ENCODE measurements at regions not wholly inside any gene's neighbourhood (a gene's known extent, or its start where the extent isn't known, plus 50 kb on each side); places are given as distances from the start of the nearest gene placed in this dataset.

- TF ChIP-seq TAF1 (IDR thresholded peaks at IDR 0.05; ENCODE audit: low read depth, low read length) (no peak), SPI1 (IDR thresholded peaks at IDR 0.05; ENCODE audit: low read depth, low read length) (no peak), PAX5 (IDR thresholded peaks at IDR 0.05; ENCODE audit: insufficient read depth, low read length, severe bottlenecking) (no peak), POLR2A (IDR thresholded peaks at IDR 0.05; ENCODE audit: low read depth, low read length) (no peak), POU2F2 (IDR thresholded peaks at IDR 0.05; ENCODE audit: low read depth, low read length) (no peak), POLR2AphosphoS5 (IDR thresholded peaks at IDR 0.05; ENCODE audit: low read depth, low read length) (no peak)
- no peak for FAIRE-seq
- DNase-seq (ENCODE audit: insufficient read length, low spot score), result no peak
Measured at GRCh38 chr4:129353490-129353889, 257.5 kb downstream of the C4orf33 start.

DNA sequence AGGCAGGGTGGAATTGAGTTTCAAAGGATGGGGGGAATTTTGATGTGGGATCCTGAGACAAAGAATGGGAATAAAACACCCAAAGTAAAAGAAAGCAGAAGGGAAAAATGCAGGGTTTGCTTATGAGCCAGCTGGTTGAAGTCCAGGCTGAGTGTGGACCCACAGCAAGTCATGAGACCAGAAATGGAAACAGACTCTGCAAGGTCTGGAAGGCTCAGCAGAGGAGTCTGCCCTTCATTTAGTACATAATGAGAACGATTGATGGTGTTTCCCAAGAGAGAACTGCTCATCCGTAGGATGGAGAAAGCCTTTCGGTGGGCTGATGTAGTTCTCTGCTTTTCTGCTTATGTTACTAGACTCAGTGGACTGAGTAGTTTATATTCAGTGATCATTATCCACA lies 259.1 kb downstream of the C4orf33 start:
- FAIRE-seq (no peak), DNase-seq (ENCODE audit: insufficient read length, low spot score) (no peak)
- TF ChIP-seq TAF1 (IDR thresholded peaks at IDR 0.05; ENCODE audit: low read depth, low read length) (no peak), POU2F2 (IDR thresholded peaks at IDR 0.05; ENCODE audit: low read depth, low read length) (no peak), POLR2A (IDR thresholded peaks at IDR 0.05; ENCODE audit: low read depth, low read length) (no peak), POLR2AphosphoS5 (IDR thresholded peaks at IDR 0.05; ENCODE audit: low read depth, low read length) (no peak), PAX5 (IDR thresholded peaks at IDR 0.05; ENCODE audit: insufficient read depth, low read length, severe bottlenecking) (no peak), SPI1 (IDR thresholded peaks at IDR 0.05; ENCODE audit: low read depth, low read length) (no peak)

- TF ChIP-seq SPI1 (IDR thresholded peaks at IDR 0.05; ENCODE audit: low read depth, low read length) (no peak), POLR2AphosphoS5 (IDR thresholded peaks at IDR 0.05; ENCODE audit: low read depth, low read length) (no peak), PAX5 (IDR thresholded peaks at IDR 0.05; ENCODE audit: insufficient read depth, low read length, severe bottlenecking) (no peak), POLR2A (IDR thresholded peaks at IDR 0.05; ENCODE audit: low read depth, low read length) (no peak), TAF1 (IDR thresholded peaks at IDR 0.05; ENCODE audit: low read depth, low read length) (no peak), POU2F2 (IDR thresholded peaks at IDR 0.05; ENCODE audit: low read depth, low read length) (no peak)
- DNase-seq (ENCODE audit: insufficient read length, low spot score) (no peak), FAIRE-seq (no peak)
Measured at GRCh38 chr4:129355516-129355915, 259.6 kb downstream of the C4orf33 start.

DNA sequence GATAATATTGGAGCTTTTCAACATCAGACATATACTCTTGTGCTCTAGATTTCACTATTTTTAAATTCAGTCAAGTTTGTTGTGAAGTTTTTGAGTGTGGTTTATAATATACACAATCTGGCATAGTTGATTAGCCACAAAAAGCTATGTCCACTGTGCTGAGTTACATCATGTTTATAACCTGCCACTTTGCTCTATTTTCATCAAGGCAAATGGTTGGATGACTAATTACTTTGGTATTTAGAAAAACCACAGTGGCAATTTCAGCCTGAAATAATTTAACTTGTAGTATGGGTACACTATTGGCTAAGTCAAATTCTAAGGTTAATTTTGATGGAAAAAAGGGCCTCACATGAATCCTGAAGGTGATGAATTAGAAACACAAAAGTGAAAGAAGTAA lies 262.6 kb downstream of the C4orf33 start:
- TF ChIP-seq POLR2A (IDR thresholded peaks at IDR 0.05; ENCODE audit: low read depth, low read length), result no peak
- TF ChIP-seq POU2F2 (IDR thresholded peaks at IDR 0.05; ENCODE audit: low read depth, low read length), result no peak
- no peak for TF ChIP-seq TAF1 (IDR thresholded peaks at IDR 0.05; ENCODE audit: low read depth, low read length)
- no peak for TF ChIP-seq SPI1 (IDR thresholded peaks at IDR 0.05; ENCODE audit: low read depth, low read length)
- no peak for TF ChIP-seq POLR2AphosphoS5 (IDR thresholded peaks at IDR 0.05; ENCODE audit: low read depth, low read length)
- no peak for TF ChIP-seq PAX5 (IDR thresholded peaks at IDR 0.05; ENCODE audit: insufficient read depth, low read length, severe bottlenecking)
- no peak for DNase-seq (ENCODE audit: insufficient read length, low spot score)
- no peak for FAIRE-seq

- TF ChIP-seq PAX5 (IDR thresholded peaks at IDR 0.05; ENCODE audit: insufficient read depth, low read length, severe bottlenecking) (no peak), POU2F2 (IDR thresholded peaks at IDR 0.05; ENCODE audit: low read depth, low read length) (no peak), POLR2AphosphoS5 (IDR thresholded peaks at IDR 0.05; ENCODE audit: low read depth, low read length) (no peak), SPI1 (IDR thresholded peaks at IDR 0.05; ENCODE audit: low read depth, low read length) (no peak), TAF1 (IDR thresholded peaks at IDR 0.05; ENCODE audit: low read depth, low read length) (no peak), POLR2A (IDR thresholded peaks at IDR 0.05; ENCODE audit: low read depth, low read length) (no peak)
- FAIRE-seq (no peak), DNase-seq (ENCODE audit: insufficient read length, low spot score) (no peak)
Measured at GRCh38 chr4:129359461-129359860, 263.5 kb downstream of the C4orf33 start.

DNA sequence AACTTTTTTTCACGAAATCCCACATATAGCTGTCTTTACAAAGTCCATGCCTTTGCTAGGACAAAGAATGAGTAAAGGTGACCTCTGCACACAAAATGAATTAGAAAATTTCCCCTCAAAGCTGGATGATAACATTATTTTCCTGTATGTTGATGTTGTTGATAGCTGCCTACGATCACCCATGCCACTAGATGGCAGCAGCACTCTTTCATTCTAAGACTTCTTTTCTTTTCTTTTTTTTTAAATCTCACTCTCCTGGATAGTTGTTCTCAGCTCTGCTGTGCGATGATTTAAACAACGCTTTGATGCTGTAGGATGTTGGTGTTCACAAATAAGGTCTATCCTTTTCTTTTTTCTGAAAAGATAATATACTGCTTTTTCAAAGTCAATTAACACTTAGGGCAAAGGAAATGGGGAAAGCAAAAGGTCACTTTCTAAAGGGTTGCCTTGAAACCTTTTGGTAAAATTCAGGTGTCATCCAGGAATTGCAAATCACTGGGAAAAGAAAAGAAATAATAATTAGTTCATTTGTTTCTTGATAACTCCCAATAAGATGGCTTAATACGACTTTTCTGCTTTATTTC lies 266.8 kb downstream of the C4orf33 start:
- DNase-seq (ENCODE audit: insufficient read length, low spot score) (peak; percentile 20), FAIRE-seq (peak; percentile 84)
- TF ChIP-seq SPI1 (IDR thresholded peaks at IDR 0.05; ENCODE audit: low read depth, low read length) (no peak), POLR2AphosphoS5 (IDR thresholded peaks at IDR 0.05; ENCODE audit: low read depth, low read length) (no peak), POU2F2 (IDR thresholded peaks at IDR 0.05; ENCODE audit: low read depth, low read length) (no peak), POLR2A (IDR thresholded peaks at IDR 0.05; ENCODE audit: low read depth, low read length) (no peak), PAX5 (IDR thresholded peaks at IDR 0.05; ENCODE audit: insufficient read depth, low read length, severe bottlenecking) (no peak), TAF1 (IDR thresholded peaks at IDR 0.05; ENCODE audit: low read depth, low read length) (no peak)

GRCh38 chr4:129364747-129365452 lies 268.9 kb downstream of the C4orf33 start:
- TF ChIP-seq POLR2A (IDR thresholded peaks at IDR 0.05; ENCODE audit: low read depth, low read length), result no peak
- TF ChIP-seq POU2F2 (IDR thresholded peaks at IDR 0.05; ENCODE audit: low read depth, low read length), result no peak
- no peak for TF ChIP-seq SPI1 (IDR thresholded peaks at IDR 0.05; ENCODE audit: low read depth, low read length)
- no peak for TF ChIP-seq TAF1 (IDR thresholded peaks at IDR 0.05; ENCODE audit: low read depth, low read length)
- no peak for TF ChIP-seq PAX5 (IDR thresholded peaks at IDR 0.05; ENCODE audit: insufficient read depth, low read length, severe bottlenecking)
- TF ChIP-seq POLR2AphosphoS5 (IDR thresholded peaks at IDR 0.05; ENCODE audit: low read depth, low read length), result no peak
- no peak for FAIRE-seq
- no peak for DNase-seq (ENCODE audit: insufficient read length, low spot score)

- TF ChIP-seq POLR2A (IDR thresholded peaks at IDR 0.05; ENCODE audit: low read depth, low read length) (no peak), TAF1 (IDR thresholded peaks at IDR 0.05; ENCODE audit: low read depth, low read length) (no peak), SPI1 (IDR thresholded peaks at IDR 0.05; ENCODE audit: low read depth, low read length) (no peak), POU2F2 (IDR thresholded peaks at IDR 0.05; ENCODE audit: low read depth, low read length) (no peak), PAX5 (IDR thresholded peaks at IDR 0.05; ENCODE audit: insufficient read depth, low read length, severe bottlenecking) (no peak), POLR2AphosphoS5 (IDR thresholded peaks at IDR 0.05; ENCODE audit: low read depth, low read length) (no peak)
- FAIRE-seq, result no peak
- no peak for DNase-seq (ENCODE audit: insufficient read length, low spot score)
Measured at GRCh38 chr4:129369361-129370010, 273.5 kb downstream of the C4orf33 start.

DNA sequence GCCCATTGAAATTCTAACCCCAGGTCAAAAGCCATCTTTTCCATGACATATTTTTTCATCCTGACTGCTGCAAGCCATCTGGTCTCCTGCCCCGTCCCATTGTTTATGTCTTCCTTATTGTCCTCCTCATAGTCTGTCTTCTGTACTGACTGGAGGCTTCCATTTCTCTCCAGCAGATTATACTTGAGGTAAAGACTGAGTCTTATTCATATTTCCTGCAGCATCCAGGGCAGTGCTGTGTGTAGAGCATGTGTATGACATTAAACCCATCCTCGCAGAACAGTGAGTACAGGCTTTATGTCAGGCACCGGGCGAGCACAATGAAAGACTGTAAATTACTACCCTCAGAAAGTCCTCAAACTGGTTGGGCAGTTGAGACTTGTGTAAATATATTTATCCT lies 275.1 kb downstream of the C4orf33 start:
- TF ChIP-seq TAF1 (IDR thresholded peaks at IDR 0.05; ENCODE audit: low read depth, low read length) (no peak), POLR2AphosphoS5 (IDR thresholded peaks at IDR 0.05; ENCODE audit: low read depth, low read length) (no peak), SPI1 (IDR thresholded peaks at IDR 0.05; ENCODE audit: low read depth, low read length) (no peak), PAX5 (IDR thresholded peaks at IDR 0.05; ENCODE audit: insufficient read depth, low read length, severe bottlenecking) (no peak), POLR2A (IDR thresholded peaks at IDR 0.05; ENCODE audit: low read depth, low read length) (no peak), POU2F2 (IDR thresholded peaks at IDR 0.05; ENCODE audit: low read depth, low read length) (no peak)
- FAIRE-seq (no peak), DNase-seq (ENCODE audit: insufficient read length, low spot score) (no peak)

Data from GM12891 (cell line).